GM21447 (cell line): ENCODE measurements at regions not wholly inside any gene's neighbourhood (a gene's known extent, or its start where the extent isn't known, plus 50 kb on each side); places are given as distances from the start of the nearest gene placed in this dataset.

Source experiments
- ATAC-seq: cut with Tn5 transposase; IDR thresholded peaks from one replicate; pipeline ENCODE4 v1.9.1; 2021; ENCODE audit not compliant: unreplicated experiment

DNA sequence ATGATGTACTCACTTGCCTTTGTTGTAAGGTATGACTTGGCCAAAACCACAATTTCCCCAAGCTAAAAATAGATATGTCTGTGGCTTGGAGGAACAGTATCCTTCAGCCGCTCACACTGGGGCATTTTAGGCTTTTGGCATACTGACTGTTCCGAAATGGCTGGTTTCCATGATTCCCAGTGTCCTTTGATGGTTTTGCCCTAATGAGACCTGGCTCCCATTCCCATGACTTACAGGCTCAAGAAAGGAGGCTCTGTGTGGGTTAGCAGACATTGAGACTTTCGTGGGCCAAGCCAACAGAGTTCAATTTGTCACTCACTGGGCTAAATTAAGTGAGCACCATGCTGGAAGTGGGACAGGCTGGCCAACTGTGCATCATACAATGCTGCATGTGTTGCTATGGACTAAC, 150.6 kb downstream of the CEP135 start:
- no peak for ATAC-seq

- ATAC-seq = no peak
These were observed 144.8 kb downstream of the CEP135 start for GRCh38 chr4:56093576-56093975.

DNA sequence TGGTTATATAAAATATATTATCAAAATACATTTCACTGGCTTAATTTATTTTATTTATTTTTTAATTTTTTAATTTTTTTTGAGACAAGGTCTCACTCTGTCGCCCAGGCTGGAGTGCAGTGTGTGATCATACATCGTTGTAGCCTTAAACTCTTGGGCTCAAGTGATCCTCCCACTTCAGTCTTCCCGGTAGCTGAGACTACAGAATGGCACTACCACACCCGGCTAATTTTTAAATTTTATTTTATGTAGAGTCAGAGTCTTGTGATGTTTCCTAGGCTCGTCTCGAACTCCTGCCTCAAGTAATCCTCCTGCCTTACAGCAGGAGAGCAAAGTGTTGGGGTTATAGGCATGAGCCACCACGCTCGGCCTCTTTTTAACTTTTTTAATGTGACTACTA, 143.8 kb downstream of the CEP135 start:
- ATAC-seq = no peak

- ATAC-seq = no peak
These were observed 137.8 kb downstream of the CEP135 start for GRCh38 chr4:56086561-56086960.

- ATAC-seq = no peak
These were observed 137.4 kb downstream of the CEP135 start for GRCh38 chr4:56086073-56086541.

DNA sequence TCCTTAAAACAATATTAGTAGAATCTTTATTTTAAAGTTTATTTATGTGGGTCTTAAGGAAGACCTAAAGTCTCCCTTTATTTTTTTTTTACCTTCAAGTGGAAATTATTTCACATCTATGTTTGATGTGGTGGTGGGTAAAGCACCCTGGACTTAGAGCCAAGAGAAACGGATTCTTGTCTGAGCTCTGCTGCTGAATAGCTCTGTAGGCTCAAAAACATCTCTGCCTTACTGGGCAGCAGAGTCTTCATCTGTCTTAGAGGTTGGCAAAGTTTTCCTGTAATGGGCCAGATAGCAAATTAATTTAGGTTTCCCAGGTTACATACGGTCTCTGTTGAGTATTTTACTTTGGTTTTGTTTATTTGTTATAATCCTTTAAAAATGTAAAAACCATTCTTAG, 136.5 kb downstream of the CEP135 start:
- ATAC-seq = no peak

- ATAC-seq = no peak
These were observed 136.1 kb downstream of the CEP135 start for GRCh38 chr4:56084851-56085250.
